GM18520 (cell line): ENCODE measurements at regions not wholly inside any gene's neighbourhood (a gene's known extent, or its start where the extent isn't known, plus 50 kb on each side); places are given as distances from the start of the nearest gene placed in this dataset.

Source experiments
- ATAC-seq: cut with Tn5 transposase; IDR thresholded peaks from one replicate; pipeline ENCODE4 v1.9.1; 2021; ENCODE audit not compliant: unreplicated experiment

DNA sequence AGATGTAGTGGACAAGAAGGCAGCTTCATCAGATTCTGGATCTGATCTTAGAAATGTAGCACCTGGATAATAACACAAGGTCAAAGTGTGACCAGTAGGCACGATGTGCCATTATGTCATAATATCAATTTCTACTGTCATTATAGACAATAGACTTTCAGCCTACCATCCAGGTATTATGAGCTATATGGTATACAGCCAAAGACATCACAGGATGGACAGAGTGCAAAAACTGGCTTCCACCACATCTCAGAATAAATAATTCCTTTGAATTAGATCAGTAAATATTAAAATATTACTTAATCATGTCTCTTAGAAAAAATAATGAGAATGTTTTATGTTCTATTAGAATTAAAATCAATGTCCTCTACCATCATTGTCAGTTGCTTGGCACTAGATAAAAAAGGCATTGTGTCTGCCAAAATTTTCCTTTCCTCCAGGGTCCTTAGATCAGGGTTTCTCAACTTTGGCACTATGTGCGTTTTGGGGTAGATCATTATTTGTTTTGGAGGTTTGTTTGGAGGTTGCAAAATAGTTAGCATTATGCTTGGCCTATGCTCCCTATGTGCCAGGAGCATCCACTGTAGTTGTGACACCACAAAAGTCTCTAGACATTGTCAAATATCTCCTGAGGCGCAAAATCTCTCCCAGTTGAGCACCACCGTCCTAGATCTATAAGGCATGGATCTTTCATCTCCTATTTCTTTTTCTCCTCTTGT, 86.7 kb upstream of the NRIP1 start:
- no peak for ATAC-seq

DNA sequence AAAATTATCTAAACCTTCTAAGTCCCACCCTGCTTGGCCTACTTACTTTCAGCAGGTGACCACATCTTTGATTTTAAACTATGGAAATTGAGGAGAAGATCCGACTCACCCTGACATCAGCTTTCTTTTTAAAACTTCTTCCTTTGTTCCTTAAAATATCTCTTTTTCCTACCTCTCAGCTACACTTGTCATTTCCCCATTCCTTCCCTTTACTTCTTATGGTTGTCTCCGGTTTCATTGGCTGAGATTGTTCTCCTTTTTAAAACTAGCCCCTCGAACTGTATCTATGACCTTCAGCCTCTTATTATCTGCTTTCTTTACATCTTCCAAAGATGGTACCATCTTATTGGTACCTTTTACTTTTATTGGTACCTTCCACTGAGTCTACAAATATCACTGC, 87.8 kb upstream of the NRIP1 start:
- no peak for ATAC-seq

GRCh38 chr21:15159382-15160020, 94.7 kb upstream of the NRIP1 start:
- ATAC-seq = peak; percentile 63

DNA sequence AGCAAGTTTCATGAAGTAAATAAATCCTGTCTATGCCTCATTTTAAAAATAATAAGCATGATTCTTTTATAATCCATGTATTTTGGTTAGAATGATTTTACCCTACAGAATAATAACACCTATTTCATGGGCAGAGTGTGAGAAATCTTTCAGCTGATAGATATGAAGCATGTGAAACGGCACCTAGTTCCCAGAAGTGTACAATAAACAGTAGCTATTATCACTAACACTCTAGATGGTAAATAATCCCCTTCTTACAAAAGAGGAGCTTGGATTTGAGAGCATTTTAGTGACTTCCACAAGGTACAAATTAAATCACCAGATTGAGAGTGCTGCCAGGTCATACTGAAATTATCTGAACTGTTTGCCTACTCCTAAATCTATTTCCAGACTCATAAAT, 95.3 kb upstream of the NRIP1 start:
- ATAC-seq = no peak

GRCh38 chr21:15162921-15163320, 98.1 kb upstream of the NRIP1 start:
- ATAC-seq = no peak

- ATAC-seq = no peak
These were observed 99.5 kb upstream of the NRIP1 start for GRCh38 chr21:15164273-15164672.

DNA sequence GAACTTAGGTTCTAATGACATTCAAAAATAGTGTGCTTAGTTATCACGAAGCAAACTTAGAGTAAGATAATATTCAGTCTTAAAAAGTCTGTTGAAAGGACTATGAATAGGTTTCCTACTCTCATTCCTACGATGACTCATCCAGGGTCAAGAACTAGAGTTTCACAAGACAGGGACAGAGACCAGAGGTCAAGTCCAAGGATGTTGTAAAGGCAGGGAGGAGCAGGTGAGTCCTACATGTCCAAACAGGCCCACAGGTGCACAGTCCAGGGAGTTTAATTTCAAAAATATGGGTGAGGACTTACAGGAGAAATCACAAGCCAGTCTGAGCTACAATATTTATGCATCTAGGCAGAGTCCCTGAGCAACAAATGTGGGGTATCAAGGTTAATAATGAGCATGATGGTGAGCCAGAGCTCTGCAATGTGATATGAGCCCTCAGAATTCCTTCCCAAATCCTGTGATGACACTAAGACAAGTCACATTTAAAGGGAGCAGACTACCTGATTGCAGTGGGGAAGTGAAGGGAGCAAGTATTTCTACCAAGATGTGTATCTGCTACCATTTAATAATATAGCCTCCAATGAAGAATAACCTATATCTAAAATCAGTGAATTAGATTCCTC, 100.0 kb upstream of the NRIP1 start:
- no peak for ATAC-seq

- ATAC-seq = no peak
These were observed 105.8 kb upstream of the NRIP1 start for GRCh38 chr21:15170614-15171013.

GRCh38 chr21:15171546-15171945, 106.7 kb upstream of the NRIP1 start:
- no peak for ATAC-seq

DNA sequence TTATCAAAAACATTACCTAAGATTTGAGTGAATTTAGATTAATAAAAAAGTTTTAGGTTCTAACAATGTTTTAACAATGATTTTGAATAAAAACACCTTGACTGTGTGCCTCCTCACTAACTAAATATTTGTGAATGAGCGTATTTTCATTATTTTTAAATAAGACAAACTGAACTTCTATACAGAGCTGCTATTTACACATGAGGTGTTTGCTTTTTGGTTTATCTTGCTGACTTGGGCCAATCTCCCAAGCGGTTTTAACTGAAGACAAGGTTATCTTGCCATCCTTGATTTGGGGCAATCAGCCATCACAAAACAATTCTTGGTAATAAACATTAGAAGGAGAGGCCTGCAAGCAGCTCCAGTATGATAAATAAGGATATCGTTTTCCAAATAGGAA, 108.2 kb upstream of the NRIP1 start:
- ATAC-seq = no peak

GRCh38 chr21:15174923-15175322, 110.1 kb upstream of the NRIP1 start:
- ATAC-seq = no peak

DNA sequence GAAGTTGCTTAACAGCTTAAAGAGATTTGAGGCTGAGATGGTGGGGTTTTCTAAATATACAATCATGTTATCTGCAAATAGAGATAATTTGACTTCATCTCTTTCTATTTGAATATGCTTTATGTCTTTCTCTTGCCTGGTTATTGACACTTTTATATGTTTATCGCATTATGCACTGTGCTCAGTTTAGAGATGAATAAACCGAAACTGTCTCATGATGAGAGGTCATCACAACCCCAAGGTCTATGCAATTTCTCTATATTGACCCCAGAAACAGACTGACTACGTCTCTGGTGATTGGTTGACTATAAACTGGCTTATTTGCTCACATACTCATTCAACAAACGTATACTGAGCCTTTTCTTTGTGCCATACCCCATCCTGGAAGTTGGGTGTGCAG, 117.9 kb upstream of the NRIP1 start:
- ATAC-seq = no peak

DNA sequence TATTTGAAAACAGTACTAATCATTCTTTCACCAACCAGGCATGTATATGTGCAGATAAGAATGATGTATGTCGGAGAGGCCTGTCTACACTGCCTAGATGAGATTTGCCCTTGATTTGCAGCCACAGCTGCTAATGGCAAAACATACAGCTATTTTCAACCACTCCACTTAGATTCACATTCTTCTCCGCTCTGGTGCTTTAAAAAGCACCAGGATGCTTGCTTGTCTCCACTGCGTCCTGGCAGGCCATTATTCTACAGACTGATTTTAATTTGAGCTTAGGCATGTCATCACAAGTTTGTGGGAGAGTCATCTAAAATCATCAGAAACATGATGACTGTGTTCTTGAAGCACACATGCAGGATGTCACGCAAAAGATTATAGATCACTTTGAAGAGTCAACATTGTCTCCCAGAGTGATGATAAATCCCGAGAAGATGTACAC, 119.0 kb upstream of the NRIP1 start:
- ATAC-seq = no peak

DNA sequence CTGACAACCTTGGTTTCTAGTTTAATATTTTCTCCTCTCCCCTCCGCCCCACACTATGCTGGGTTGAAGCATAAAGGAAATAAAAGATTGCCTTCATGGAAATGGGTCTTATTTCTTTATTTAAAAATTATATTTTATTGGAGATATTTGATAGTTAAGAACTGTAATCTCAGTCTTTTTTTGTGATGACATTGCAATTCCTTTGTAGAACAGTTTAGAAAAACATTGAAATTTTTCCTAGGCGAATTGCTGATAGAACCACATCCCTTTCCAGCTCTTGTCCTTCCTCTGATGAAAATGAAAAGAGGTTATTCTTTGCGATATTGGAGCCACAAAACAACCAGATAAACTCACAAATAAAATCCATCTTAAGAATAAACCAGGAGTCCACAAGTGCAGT, 125.6 kb upstream of the NRIP1 start:
- no peak for ATAC-seq

DNA sequence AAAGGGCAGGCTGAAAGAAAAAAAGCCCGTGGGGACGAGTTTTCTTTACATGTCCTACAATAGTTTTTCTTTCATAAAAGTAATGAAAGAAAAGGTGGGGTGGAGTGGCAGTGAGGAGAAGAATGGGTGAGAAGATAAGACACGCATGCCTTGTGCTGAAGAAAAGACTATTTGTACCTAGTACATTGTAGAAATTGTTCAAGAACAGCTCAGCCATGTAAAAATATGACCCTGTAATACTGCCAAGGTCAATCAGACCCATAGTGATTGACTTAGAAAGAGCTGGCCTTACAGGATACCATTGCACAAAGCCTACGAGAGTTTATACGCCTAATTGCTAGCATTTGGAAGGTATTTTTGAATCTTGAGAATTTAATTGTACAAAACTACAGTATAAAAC, 126.0 kb upstream of the NRIP1 start:
- ATAC-seq = no peak

DNA sequence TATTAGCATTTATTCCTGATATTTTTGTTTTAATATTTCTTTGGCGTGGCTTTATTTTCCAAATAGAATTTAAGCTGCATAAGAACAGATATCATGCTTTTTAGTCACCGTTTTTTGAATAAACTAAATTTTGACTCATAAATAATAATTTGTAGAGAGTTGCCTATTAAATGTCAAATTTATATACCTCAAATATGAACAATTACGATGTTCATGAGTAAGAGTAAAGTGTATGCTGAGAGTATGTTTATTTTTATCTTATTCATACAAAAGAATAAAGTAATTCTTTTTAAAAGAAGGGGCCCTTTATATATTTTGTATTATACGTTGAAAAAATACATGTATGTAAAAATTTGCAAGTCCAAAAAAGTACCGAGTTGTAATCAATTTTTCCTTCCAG, 126.5 kb upstream of the NRIP1 start:
- ATAC-seq = no peak

DNA sequence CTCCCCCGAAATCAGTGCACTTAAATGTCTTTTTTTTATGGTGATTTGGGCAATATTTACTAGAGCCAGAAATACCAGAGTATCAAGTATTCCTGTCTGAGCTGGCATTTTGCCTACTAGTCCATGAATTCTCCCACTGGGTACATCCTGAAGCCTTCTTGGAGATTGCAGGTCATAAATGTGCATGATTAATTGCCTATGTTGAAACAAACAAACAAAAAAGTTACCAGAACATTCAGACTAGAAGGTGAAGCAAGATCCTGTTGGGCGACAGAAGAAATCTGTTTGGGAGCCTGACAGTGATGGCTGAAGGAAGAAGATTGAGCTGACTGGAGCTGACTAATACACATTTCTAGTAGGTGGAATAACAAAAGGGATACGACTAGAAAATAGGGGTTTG, 127.4 kb upstream of the NRIP1 start:
- no peak for ATAC-seq

DNA sequence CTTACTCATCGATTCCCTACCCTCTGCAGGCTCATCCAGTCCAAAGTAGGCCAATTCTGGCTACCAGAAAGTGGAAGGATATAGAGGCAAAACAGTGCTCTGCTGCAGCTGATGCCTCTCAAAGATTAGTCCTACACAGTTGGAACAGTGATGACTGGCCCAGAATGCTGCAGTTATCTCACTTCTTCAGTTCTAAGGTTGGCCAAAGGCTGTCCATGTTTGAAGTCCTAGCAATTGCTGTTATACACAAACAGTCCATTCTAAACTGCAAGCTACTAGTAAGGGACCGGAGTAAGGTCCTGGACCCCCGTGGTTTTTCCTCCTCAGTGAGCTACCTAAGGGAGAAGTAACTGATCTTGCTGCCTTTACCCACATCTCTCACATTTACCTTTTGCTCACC, 129.1 kb upstream of the NRIP1 start:
- no peak for ATAC-seq

- no peak for ATAC-seq
These were observed 130.3 kb upstream of the NRIP1 start for GRCh38 chr21:15195104-15195503.

- no peak for ATAC-seq
These were observed 131.0 kb upstream of the NRIP1 start for GRCh38 chr21:15195768-15196167.

DNA sequence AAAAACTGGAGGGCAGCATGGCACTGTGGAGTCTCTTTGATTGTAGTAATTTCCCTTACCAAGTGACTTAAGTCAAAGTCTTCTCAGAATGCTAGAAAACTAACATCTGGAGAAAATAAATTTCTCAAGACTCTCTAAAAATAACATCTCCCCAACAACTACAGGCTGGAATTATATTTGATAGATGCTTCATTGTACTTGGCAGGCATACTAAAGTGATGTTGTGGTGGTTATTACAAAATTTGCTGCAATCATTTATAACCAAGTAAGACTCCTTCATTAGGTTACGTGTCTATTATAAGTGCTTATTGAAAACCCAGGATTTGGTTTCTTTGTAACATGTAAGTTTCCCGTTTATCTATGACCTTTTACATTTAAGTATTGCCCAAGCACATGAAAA, 132.9 kb upstream of the NRIP1 start:
- ATAC-seq = no peak
